ENCODE measurements at regions not wholly inside any gene's neighbourhood (a gene's known extent, or its start where the extent isn't known, plus 50 kb on each side); places are given as distances from the start of the nearest gene placed in this dataset.

DNA sequence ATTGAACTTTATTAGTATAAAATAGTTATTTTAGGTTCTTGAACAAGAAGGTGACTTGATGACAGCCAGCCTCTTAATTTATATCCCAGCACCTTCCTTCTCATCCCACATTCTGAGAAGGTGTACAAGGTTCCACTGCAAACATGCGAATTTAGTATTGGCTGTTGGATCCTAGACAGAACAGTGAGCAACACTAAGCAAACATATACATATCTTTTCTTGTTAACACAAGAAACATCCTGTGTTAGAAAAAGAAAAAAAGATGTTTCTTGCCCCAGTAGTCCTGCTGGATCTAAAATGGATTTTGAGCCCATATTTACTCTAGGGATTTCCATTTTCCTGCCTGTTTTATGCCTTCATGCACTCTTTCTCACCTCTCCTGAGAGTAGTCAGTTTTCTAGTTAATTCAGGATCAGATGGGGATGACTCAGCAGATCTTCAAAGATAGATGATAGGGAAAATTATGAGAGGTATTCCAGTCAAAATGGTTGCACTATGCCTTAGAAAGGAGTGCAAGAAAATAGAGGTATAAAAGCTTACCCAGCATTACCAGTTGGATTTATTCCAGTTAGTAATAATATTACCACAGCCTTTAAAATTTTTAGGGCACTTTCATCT is 336.5 kb downstream of the MEIS1 start:
- no peak for TF ChIP-seq POLR2A (IDR thresholded peaks at IDR 0.05; ENCODE audit: low read depth, low read length)
- DNase-seq (ENCODE audit: insufficient read length, low spot score) (no peak), FAIRE-seq (no peak)

DNA sequence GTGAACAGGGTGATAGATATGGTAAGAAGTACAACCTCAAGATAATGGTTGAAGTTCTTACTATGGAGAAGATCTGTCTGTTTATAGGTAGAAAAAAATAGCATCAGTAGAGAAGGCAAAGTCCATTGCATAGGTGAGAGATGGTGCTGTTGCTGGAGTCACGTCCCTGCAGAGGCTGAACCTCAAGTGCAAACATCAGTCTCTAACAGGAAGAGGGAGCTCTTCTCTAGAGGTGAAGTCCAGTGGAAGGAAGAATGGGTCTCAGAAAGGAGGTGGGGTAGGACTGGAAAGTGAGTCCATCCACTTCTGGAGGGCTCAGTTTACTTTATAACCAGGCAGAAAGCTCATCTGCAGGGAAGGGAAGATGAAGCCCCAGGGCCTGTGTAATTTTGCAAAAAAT is 337.7 kb downstream of the MEIS1 start:
- no peak for TF ChIP-seq POLR2A (IDR thresholded peaks at IDR 0.05; ENCODE audit: low read depth, low read length)
- FAIRE-seq (no peak), DNase-seq (ENCODE audit: insufficient read length, low spot score) (no peak)

- FAIRE-seq (no peak), DNase-seq (ENCODE audit: insufficient read length, low spot score) (no peak)
- no peak for TF ChIP-seq POLR2A (IDR thresholded peaks at IDR 0.05; ENCODE audit: low read depth, low read length)
Observed at GRCh38 chr2:66775730-66776422, 341.0 kb downstream of the MEIS1 start.

DNA sequence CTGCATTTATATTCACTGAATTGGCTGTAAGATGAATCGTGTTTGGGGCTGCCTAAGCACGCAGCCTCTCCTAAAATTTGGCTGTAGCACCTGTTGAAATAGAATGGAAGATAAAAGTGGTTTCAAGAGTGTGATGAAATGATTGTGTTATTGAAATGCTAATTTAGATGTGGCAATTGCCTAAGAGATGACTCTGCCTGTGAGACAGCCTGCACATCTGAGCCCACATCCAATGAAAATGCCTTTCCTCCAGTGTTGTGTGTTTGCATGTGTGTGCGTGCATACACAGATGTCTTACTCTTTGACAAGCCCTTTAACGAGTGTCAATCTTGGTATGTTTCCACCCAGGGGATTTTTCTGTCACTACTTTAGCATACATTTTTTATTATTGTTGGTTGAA is 346.9 kb downstream of the MEIS1 start:
- no peak for TF ChIP-seq POLR2A (IDR thresholded peaks at IDR 0.05; ENCODE audit: low read depth, low read length)
- FAIRE-seq: no peak
- no peak for DNase-seq (ENCODE audit: insufficient read length, low spot score)

GRCh38 chr2:66782780-66783361 is 347.9 kb downstream of the MEIS1 start:
- no peak for FAIRE-seq
- TF ChIP-seq POLR2A (IDR thresholded peaks at IDR 0.05; ENCODE audit: low read depth, low read length): no peak
- no peak for DNase-seq (ENCODE audit: insufficient read length, low spot score)

DNA sequence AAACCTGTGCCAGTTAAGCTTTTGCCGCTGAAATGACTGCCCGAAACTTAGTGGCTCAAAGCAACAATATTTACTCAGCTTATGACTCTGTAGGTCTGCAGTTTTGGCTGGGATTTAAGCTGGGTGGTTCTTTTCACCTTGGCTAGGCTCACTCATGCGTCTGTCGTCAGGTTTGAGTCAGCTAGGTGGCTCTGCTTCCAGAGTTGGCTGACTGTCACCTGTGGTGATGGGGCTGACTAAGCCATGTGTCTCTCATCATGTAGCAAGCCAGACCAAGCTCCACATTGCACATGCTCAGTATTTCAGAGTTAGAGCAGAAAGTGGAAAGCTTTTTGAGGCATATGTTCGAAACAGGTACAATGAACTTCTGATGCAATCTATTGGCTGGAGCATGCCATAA is 354.8 kb downstream of the MEIS1 start:
- FAIRE-seq (no peak), DNase-seq (ENCODE audit: insufficient read length, low spot score) (no peak)
- TF ChIP-seq POLR2A (IDR thresholded peaks at IDR 0.05; ENCODE audit: low read depth, low read length): no peak

- FAIRE-seq: no peak
- no peak for TF ChIP-seq POLR2A (IDR thresholded peaks at IDR 0.05; ENCODE audit: low read depth, low read length)
- no peak for DNase-seq (ENCODE audit: insufficient read length, low spot score)
Observed at GRCh38 chr2:66790651-66791181, 355.8 kb downstream of the MEIS1 start.

- no peak for TF ChIP-seq POLR2A (IDR thresholded peaks at IDR 0.05; ENCODE audit: low read depth, low read length)
- DNase-seq (ENCODE audit: insufficient read length, low spot score): no peak
- FAIRE-seq: no peak
Observed at GRCh38 chr2:66794070-66794469, 359.1 kb downstream of the MEIS1 start.

GRCh38 chr2:66794551-66794950 is 359.6 kb downstream of the MEIS1 start:
- TF ChIP-seq POLR2A (IDR thresholded peaks at IDR 0.05; ENCODE audit: low read depth, low read length): no peak
- FAIRE-seq: no peak
- no peak for DNase-seq (ENCODE audit: insufficient read length, low spot score)

DNA sequence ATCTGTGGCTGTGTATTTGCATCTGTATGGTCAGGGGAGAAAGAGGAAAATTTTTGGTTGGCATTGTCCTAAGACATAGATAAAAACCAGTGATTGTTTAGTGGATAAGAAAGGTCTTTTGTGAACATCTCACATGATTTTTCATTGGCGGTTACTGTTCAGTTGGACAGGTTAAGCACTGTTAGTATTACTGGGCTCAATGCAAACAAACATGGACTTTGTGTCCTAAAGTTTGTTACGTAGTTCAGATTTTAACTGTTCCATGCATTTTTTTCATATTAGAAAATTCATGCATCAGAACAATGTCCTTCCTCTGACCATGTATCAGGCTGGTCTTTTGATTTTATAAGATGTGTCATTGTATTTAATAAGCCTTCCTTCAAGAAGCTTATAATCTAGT is 368.0 kb downstream of the MEIS1 start:
- DNase-seq (ENCODE audit: insufficient read length, low spot score) (no peak), FAIRE-seq (no peak)
- no peak for TF ChIP-seq POLR2A (IDR thresholded peaks at IDR 0.05; ENCODE audit: low read depth, low read length)

- DNase-seq (ENCODE audit: insufficient read length, low spot score) (no peak), FAIRE-seq (no peak)
- no peak for TF ChIP-seq POLR2A (IDR thresholded peaks at IDR 0.05; ENCODE audit: low read depth, low read length)
Observed at GRCh38 chr2:66803726-66804125, 368.8 kb downstream of the MEIS1 start.

DNA sequence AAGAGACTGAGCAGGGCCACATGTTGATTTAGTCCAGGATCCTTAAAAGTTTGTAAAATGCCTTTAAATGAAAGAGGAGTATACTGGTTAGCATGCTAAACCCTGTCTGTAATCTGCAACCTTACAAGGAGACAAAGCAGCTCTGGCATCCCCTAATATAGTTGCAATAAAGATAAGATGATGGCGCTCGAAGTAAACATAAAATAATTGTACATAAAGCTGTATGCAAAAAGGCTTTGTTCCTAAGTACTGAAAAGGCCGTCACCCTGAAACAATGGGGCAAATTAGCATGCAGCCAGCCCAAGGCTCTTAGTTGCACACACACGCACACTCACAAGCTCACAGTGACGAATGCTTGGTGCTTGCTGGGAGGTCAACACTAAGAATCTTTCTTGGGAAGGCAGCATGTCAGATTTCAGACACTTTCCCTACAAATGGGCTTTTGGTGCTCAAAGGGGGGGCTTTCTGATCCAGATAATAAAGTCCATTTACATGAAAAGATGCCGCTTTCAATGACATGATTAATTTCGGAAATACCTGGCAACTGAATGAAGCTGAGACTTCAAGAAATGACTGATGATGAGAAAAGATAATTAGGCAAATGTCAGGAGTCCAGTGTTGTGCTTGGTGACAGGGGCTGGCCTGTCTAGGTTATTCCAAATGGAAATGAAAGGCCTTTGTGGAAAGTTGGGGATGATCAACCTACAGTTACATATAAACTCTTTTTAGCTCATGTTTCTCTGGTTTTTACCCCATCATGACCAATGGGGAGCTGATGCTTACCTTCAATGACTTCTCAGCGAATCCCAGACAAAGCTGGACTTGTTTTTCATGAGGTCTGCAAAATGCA is 370.3 kb downstream of the MEIS1 start:
- DNase-seq (ENCODE audit: insufficient read length, low spot score): no peak
- no peak for TF ChIP-seq POLR2A (IDR thresholded peaks at IDR 0.05; ENCODE audit: low read depth, low read length)
- FAIRE-seq: no peak

- DNase-seq (ENCODE audit: insufficient read length, low spot score): no peak
- TF ChIP-seq POLR2A (IDR thresholded peaks at IDR 0.05; ENCODE audit: low read depth, low read length): no peak
- no peak for FAIRE-seq
Observed at GRCh38 chr2:66805968-66806367, 371.0 kb downstream of the MEIS1 start.

DNA sequence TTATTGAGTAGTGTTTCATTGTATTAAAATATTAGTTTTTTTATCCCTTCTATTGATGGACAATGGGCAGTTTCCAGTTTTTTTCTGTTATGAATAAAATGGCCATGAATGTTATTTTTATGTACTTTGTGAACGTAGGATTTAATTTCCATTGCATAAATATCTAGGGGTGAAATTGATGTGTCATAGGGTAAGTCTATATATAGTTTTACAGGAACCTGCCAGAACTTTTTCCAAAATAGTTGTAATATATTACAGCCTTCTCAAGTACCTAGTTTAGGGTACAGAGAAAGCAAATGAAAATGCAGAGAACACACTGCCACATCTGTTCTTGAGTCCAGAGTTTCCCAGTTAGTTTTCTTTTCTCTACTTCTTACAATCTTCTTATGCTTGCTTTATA is 378.6 kb downstream of the MEIS1 start:
- DNase-seq (ENCODE audit: insufficient read length, low spot score) (no peak), FAIRE-seq (no peak)
- no peak for TF ChIP-seq POLR2A (IDR thresholded peaks at IDR 0.05; ENCODE audit: low read depth, low read length)

All from H54 (cell line).